GM18909 (cell line): ENCODE measurements at regions not wholly inside any gene's neighbourhood (a gene's known extent, or its start where the extent isn't known, plus 50 kb on each side); places are given as distances from the start of the nearest gene placed in this dataset.

Source experiments
- ATAC-seq: cut with Tn5 transposase; IDR thresholded peaks from one replicate; pipeline ENCODE4 v1.9.1; 2021; ENCODE audit warnings: mild to moderate bottlenecking; ENCODE audit not compliant: unreplicated experiment, poor library complexity

- ATAC-seq: no peak
Measured at GRCh38 chr5:51449026-51449425, 65.8 kb downstream of the ISL1 start.

GRCh38 chr5:51452562-51452961 is 69.3 kb downstream of the ISL1 start:
- ATAC-seq: no peak

GRCh38 chr5:51465165-51465564 is 81.9 kb downstream of the ISL1 start:
- no peak for ATAC-seq

GRCh38 chr5:51466214-51466613 is 83.0 kb downstream of the ISL1 start:
- ATAC-seq: peak; percentile 71

- no peak for ATAC-seq
Measured at GRCh38 chr5:51468196-51468595, 84.9 kb downstream of the ISL1 start.

GRCh38 chr5:51471630-51472029 is 88.4 kb downstream of the ISL1 start:
- ATAC-seq: no peak

- ATAC-seq: no peak
Measured at GRCh38 chr5:51472472-51472871, 89.2 kb downstream of the ISL1 start.

- ATAC-seq: no peak
Measured at GRCh38 chr5:51475628-51476027, 92.4 kb downstream of the ISL1 start.

GRCh38 chr5:51476431-51476830 is 93.2 kb downstream of the ISL1 start:
- no peak for ATAC-seq

GRCh38 chr5:51479840-51480239 is 96.6 kb downstream of the ISL1 start:
- ATAC-seq: peak; percentile 83

- ATAC-seq: no peak
Measured at GRCh38 chr5:51484326-51484725, 101.1 kb downstream of the ISL1 start.

GRCh38 chr5:51486158-51486557 is 102.9 kb downstream of the ISL1 start:
- ATAC-seq: no peak

- ATAC-seq: no peak
Measured at GRCh38 chr5:51487952-51488351, 104.7 kb downstream of the ISL1 start.

GRCh38 chr5:51488803-51489642 is 105.8 kb downstream of the ISL1 start:
- ATAC-seq: no peak

GRCh38 chr5:51494821-51495220 is 111.6 kb downstream of the ISL1 start:
- no peak for ATAC-seq

- no peak for ATAC-seq
Measured at GRCh38 chr5:51495672-51496071, 112.4 kb downstream of the ISL1 start.

- no peak for ATAC-seq
Measured at GRCh38 chr5:51517838-51518237, 134.6 kb downstream of the ISL1 start.

GRCh38 chr5:51518607-51519006 is 135.4 kb downstream of the ISL1 start:
- ATAC-seq: no peak

- ATAC-seq: no peak
Measured at GRCh38 chr5:51521583-51521982, 138.3 kb downstream of the ISL1 start.

GRCh38 chr5:51539232-51539631 is 156.0 kb downstream of the ISL1 start:
- ATAC-seq: no peak

GRCh38 chr5:51544031-51544785 is 161.0 kb downstream of the ISL1 start:
- no peak for ATAC-seq

GRCh38 chr5:51556833-51557232 is 173.6 kb downstream of the ISL1 start:
- no peak for ATAC-seq
